ENCODE measurements at regions not wholly inside any gene's neighbourhood (a gene's known extent, or its start where the extent isn't known, plus 50 kb on each side); places are given as distances from the start of the nearest gene placed in this dataset.

DNA sequence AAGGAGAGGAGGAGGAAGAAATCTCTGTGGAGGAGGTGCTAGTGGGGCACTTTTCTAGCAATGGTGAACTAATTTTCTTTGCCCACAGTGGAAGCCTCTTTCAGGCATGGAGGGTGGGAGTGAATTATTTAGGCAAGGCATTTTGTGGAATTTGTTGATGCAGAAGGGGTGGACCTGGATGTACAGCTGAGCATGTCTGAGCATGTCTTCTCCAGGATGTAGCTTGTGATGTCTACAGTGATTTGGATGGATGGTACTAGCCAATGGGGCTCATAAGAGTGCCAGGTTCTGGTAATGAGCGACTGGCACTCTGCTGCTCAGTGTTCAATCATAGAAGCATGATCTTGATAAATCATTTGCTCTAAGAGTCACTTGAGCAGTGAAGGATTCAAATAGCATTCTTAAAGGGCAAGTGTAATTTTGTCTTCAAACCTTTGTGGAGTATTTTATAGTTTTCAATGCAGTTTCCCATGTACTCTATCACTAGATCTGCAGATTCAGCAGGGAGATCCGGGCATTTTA, 153.9 kb upstream of the LMO4 start:
- TF ChIP-seq EZH2 (IDR thresholded peaks at IDR 0.05; ENCODE audit: insufficient read depth, poor library complexity, severe bottlenecking) (no peak), EZH2phosphoT487 (IDR thresholded peaks at IDR 0.05; ENCODE audit: insufficient read depth, low read depth) (no peak)

Data from GM23248 (cell line).